Heart right ventricle (tissue), 16 donors: ENCODE measurements at regions not wholly inside any gene's neighbourhood (a gene's known extent, or its start where the extent isn't known, plus 50 kb on each side); places are given as distances from the start of the nearest gene placed in this dataset.
A peak's percentile ranks its signal among the peaks of the same experiment; 100 is the strongest.
"Not testable (repeated sequence)": the region's sequence is repeated elsewhere in the genome, so short reads cannot be mapped to it uniquely, and the experiment has no call there.

Experiments
- ATAC-seq, 8 donors: fragments of 200-7000 bp; cut with Tn5 transposase; one replicate each; pipeline ENCODE4 v1.9.1; 2020; ENCODE audit warnings: mild to moderate bottlenecking in 8 of 8, moderate library complexity in 8 of 8, moderate number of reproducible peaks in 1 of 8
- DNase-seq, 2 donors: peaks; one replicate each; pipeline ENCODE4 v3.0.0-alpha.2; 2020
- H3K27ac ChIP-seq, 10 donors: fragments of 200-600 bp; sonication (generic) in 2 of 10; one replicate each; pipeline versions ENCODE4 v1.5.0 to v1.8.0; 2020 to 2022; ENCODE audit warnings: mild to moderate bottlenecking in 3 of 10
- H3K27me3 ChIP-seq, 7 donors: fragments of 200-600 bp; one replicate each; pipeline ENCODE4 v1.8.0; 2021 to 2022; ENCODE audit warnings: mild to moderate bottlenecking in 2 of 7
- H3K36me3 ChIP-seq, 9 donors: fragments of 200-600 bp; sonication (generic) in 1 of 9; one replicate each; pipeline versions ENCODE4 v1.5.0 to v1.8.0; 2020 to 2022; ENCODE audit warnings: mild to moderate bottlenecking in 2 of 9
- H3K4me1 ChIP-seq, 9 donors: fragments of 200-600 bp; sonication (generic) in 1 of 9; one replicate each; pipeline versions ENCODE4 v1.5.0 to v1.8.0; 2020 to 2022; ENCODE audit warnings: mild to moderate bottlenecking in 4 of 9
- H3K4me3 ChIP-seq, 10 donors: fragments of 200-600 bp; sonication (generic) in 2 of 10; one replicate each; pipeline versions ENCODE4 v1.5.0 to v1.8.0; 2020 to 2022; ENCODE audit warnings: mild to moderate bottlenecking in 7 of 10, moderate library complexity in 2 of 10
- H3K9me3 ChIP-seq, 11 donors: fragments of 200-600 bp in 10 of 11; sonication (generic) in 2 of 11; one replicate each; pipeline versions ENCODE4 v1.5.0 to v1.8.0; 2013 to 2022; ENCODE audit warnings: mild to moderate bottlenecking in 2 of 11, control low read depth in 1 of 11, moderate library complexity in 1 of 11
- WGBS, 2 donors: extraction: QIAGEN DNeasy Blood & Tissue Kit; methylation state at CpG; one replicate each; pipeline ENCODE4 v1.1.7; 2013; ENCODE audit warnings: inconsistent platforms in 1 of 2; 5-methylcytosine and 5-hydroxymethylcytosine counted together
- intact Hi-C, 10 donors: fragments of 100-400 bp; cut with DNase I; formaldehyde crosslinking; loops; one replicate each; pipeline versions ENCODE4 v1.11.1 to v1.14.2; 2022
- TF ChIP-seq, protein P1 (sequence below), 9 donors: fragments of 200-600 bp; sonication (generic) in 2 of 9; IDR thresholded peaks; one replicate each; pipeline versions ENCODE4 v1.5.0 to v1.8.0; 2021 to 2022; ENCODE audit warnings: antibody characterized with exemption in 9 of 9, mild to moderate bottlenecking in 5 of 9, moderate library complexity in 1 of 9
- donor health status: Arrhythmogenic right ventricular cardiomyopathy.
- donor health status: ischemic (EF 13 %, LVEDD 7.1; RV severe dilation, severe dysfunction).
- donor health status: healthy with polysubstance abuse.
- donor health status: DM: no; HTN: yes; CAD: no.
- donor health status: DM: no; HTN: no; CAD: no.
- donor health status: ischemic (EF 25% LVEDD 6.9; RV normal size, moderate dysfunction).
- donor health status: ischemic (EF 25% LVEDD 5.7; RV mildly dilated, moderate dysfunction).
- donor health status: healthy.
- donor health status: DM: yes; HTN: yes; CAD: no.
- donor health status: Ischemic cardiomyopathy.
- donor health status: ischemic (EF 35%, LVEDD 5.7; RV mildly dilated, moderate dysfunction).
- donor health status: nonischemic (EF 11% LVEDD 7.7; RV severe dilation, severe dysfunction).
- donor health status: DM: yes; HTN: yes; CAD: no.
- donor health status: PGD.
- donor health status: ischemic (EF 29% LVEDD 5.4; RV normal size, mild dysfunction).
- donor health status: nonischemic (EF 23%, LVEDD 6.1; RV moderate dilation, normal function).

DNA sequence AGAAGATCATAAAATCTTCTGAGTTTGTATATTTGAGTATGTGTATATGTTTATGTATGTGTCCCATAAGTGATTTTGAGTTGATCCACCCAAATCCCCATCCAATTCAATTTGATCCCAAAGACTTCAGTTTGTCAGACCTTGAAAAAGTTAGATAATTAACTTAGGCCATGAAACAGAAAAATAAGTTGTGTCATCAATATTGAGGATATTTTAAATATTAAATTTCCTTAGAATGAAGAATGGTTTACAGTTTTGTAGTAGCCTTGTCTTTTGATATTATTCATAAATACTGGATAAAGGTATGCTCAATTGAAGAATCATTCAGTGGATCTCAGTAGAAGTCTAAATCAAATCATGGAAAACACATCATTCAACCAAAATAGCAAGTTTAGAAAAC, 864.4 kb upstream of the INTU start:
- H3K36me3 ChIP-seq = no peaks in the 10 kb centered on the region
- H3K27me3 ChIP-seq = no peaks in the 10 kb centered on the region
- TF ChIP-seq, protein P1, sequence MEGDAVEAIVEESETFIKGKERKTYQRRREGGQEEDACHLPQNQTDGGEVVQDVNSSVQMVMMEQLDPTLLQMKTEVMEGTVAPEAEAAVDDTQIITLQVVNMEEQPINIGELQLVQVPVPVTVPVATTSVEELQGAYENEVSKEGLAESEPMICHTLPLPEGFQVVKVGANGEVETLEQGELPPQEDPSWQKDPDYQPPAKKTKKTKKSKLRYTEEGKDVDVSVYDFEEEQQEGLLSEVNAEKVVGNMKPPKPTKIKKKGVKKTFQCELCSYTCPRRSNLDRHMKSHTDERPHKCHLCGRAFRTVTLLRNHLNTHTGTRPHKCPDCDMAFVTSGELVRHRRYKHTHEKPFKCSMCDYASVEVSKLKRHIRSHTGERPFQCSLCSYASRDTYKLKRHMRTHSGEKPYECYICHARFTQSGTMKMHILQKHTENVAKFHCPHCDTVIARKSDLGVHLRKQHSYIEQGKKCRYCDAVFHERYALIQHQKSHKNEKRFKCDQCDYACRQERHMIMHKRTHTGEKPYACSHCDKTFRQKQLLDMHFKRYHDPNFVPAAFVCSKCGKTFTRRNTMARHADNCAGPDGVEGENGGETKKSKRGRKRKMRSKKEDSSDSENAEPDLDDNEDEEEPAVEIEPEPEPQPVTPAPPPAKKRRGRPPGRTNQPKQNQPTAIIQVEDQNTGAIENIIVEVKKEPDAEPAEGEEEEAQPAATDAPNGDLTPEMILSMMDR (IDR thresholded peaks at IDR 0.05) = no peak
- peaks cover 0 to 17% (median 5%) of the 10 kb centered on the region in 9 donors for H3K4me1 ChIP-seq
- intact Hi-C loops = no loop called here
- ATAC-seq (no peak), DNase-seq (no peak)
- H3K9me3 ChIP-seq = peaks cover 0 to 8% (median 0%) of the 10 kb centered on the region in 11 donors
- no peak overlapping the region for H3K27ac ChIP-seq
- no peak overlapping the region for H3K4me3 ChIP-seq

DNA sequence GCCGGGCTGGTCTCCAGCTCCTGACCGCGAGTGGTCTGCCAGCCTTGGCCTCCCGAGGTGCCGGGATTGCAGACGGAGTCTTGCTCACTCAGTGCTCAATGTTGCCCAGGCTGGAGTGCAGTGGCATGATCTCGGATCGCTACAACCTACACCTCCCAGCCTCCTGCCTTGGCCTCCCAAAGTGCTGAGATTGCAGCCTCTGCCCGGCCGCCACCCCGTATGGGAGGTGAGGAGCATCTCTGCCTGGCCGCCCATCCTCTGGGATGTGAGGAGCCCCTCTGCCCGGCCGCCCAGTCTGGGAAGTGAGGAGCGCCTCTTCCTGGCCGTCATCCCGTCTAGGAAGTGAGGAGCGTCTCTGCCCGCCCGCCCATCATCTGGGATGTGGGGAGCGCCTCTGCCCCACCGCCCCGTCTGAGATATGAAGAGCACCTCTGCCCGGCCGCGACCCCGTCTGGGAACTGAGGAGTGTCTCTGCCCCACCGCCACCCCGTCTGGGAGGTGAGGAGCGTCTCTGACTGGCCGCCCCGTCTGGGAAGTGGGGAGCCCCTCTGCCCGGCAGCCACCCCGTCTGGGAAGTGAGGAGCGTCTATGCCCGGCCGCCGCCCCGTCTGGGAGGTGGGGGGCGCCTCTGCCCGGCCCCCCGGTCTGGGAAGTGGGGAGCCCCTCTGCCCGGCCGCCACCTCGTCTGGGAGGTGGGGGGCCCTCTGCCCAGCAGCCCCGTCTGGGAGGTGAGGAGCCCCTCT, 861.8 kb upstream of the INTU start:
- peaks cover 0 to 14% (median 5%) of the 10 kb centered on the region in 9 donors for H3K4me1 ChIP-seq
- H3K4me3 ChIP-seq, H3K9me3 ChIP-seq, H3K36me3 ChIP-seq, H3K27ac ChIP-seq, DNase-seq, ATAC-seq, H3K27me3 ChIP-seq, intact Hi-C loops: not testable (repeated sequence)
- WGBS, 2 donors = 96% methylated on average over 41 to 46 of the region's 46 CpGs

DNA sequence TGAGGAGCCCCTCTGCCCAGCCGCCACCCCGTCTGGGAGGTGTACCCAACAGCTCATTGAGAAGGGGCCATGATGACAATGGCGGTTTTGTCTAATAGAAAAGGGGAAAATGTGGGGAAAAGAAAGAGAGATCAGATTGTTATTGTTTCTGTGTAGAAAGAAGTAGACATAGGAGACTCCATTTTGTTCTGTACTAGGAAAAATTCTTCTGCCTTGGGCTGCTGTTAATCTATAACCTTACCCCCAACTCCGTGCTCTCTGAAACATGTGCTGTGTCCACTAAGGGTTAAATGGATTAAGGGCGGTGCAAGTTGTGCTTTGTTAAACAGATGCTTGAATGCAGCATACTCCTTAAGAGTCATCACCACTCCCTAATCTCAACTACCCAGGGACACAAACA, 861.1 kb upstream of the INTU start:
- WGBS, 2 donors = 52 to 71% methylated on average over 5 of the region's 5 CpGs

DNA sequence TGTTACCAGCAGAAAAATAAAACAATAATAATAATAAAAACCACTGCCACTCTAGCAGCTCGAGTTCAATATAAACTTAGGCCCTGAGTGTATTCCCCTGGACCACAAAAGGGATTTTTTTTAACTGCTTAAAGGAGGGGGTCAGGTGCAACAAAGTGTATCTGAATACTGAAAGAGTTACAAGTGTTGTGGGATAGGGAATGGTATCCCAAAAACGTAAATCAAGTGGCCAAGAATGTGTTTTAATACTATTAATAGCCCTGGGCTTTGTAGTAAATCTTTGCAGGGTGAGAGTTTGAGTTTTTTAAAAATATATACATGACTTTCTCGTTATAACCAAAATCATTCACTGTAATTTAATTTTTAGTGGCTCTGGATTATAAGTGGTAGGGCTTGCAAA, 860.1 kb upstream of the INTU start:
- ATAC-seq = peak in 4 of 8 donors; percentile 46 to 79 (median 68)
- DNase-seq = no peak
- Histone ChIP-seq H3K27me3 (no peaks in the 10 kb centered on the region), H3K4me1 (peaks cover 0 to 23% (median 0%) of the 10 kb centered on the region in 9 donors), H3K4me3 (no peak overlapping the region), H3K9me3 (peaks cover 0 to 8% (median 0%) of the 10 kb centered on the region in 11 donors), H3K27ac (peak overlapping the region in 6 of 10 donors; percentile 18 to 71 (median 50)), H3K36me3 (no peaks in the 10 kb centered on the region)
- intact Hi-C loops = no loop called here
- TF ChIP-seq, protein P1 (IDR thresholded peaks at IDR 0.05) = no peak
- WGBS, 2 donors = 23 to 32% methylated on average over 3 of the region's 3 CpGs

More for the DNA sequence above, 861.1 kb upstream of the INTU start:
- intact Hi-C loops, DNase-seq, H3K4me3 ChIP-seq, H3K36me3 ChIP-seq, H3K9me3 ChIP-seq, H3K27me3 ChIP-seq, ATAC-seq: not testable (repeated sequence)
- Histone ChIP-seq H3K27ac (peak overlapping the region in 3 of 10 donors; percentile 18 to 71 (median 41)), H3K4me1 (peaks cover 0 to 18% (median 0%) of the 10 kb centered on the region in 9 donors)

DNA sequence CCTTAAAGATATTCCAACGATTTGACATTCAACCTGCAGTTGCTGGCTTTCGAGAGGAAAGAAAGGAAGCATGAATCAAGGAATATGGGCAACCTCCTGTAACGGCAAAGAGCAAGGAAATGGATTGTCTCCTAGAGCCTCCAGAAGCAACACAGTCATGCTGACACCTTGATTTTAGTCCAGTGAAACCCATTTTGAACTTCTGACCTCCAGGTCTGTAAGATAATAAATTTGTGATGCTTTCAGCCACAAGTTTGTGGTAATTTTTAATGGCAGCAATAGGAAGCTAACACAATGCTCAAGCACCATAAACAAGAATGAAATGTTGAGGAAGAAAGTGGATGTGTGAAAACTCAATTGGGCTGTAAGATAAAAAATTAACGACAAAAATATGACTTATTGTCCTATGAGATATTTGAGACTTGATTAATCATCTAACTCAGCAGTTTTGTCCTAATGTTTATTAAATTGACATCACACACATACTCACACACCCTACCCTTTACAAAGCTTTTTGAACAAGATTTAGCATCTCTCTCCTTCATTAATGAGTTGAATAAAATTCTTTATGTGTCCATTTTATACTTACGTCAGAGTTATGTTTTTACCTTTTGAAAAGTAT, 857.2 kb upstream of the INTU start:
- H3K27ac ChIP-seq = peak overlapping the region in 1 of 10 donors; percentile 49
- H3K36me3 ChIP-seq = no peaks in the 10 kb centered on the region
- TF ChIP-seq, protein P1 (IDR thresholded peaks at IDR 0.05) = no peak
- intact Hi-C loops = no loop called here
- no peak overlapping the region for H3K4me3 ChIP-seq
- ATAC-seq (no peak), DNase-seq (no peak)
- H3K9me3 ChIP-seq = peaks cover 0 to 5% (median 0%) of the 10 kb centered on the region in 11 donors
- WGBS, 2 donors = 72 to 74% methylated on average over 5 of the region's 5 CpGs
- no peaks in the 10 kb centered on the region for H3K27me3 ChIP-seq
- H3K4me1 ChIP-seq = peaks cover 0 to 30% (median 0%) of the 10 kb centered on the region in 9 donors
